ENCODE measurements at regions not wholly inside any gene's neighbourhood (a gene's known extent, or its start where the extent isn't known, plus 50 kb on each side); places are given as distances from the start of the nearest gene placed in this dataset.

DNA sequence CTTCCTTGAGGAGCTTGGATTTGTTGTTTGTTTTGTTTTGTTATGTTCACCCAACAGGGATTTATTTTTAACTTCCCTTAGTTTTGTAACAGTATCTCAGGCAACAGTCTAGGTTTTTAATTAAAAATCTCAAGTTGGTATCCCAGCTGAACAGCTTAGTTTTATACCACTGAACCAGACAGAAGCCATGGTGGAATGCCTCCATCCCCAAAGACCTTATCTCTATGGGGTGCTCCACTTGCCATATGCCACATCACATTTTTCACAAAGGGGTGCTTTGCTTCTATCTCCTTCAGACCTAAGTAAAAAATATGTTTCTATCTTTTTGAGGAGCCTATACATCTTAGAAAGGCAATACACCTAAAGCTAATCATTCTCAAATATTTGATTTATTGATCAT is 715.8 kb upstream of the KIF2B start:
- TF ChIP-seq, protein P1, sequence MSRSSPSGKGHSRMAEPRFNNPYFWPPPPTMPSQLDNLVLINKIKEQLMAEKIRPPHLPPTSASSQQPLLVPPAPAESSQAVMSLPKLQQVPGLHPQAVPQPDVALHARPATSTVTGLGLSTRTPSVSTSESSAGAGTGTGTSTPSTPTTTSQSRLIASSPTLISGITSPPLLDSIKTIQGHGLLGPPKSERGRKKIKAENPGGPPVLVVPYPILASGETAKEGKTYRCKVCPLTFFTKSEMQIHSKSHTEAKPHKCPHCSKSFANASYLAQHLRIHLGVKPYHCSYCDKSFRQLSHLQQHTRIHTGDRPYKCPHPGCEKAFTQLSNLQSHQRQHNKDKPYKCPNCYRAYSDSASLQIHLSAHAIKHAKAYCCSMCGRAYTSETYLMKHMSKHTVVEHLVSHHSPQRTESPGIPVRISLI (tag by site-specific recombination; IDR thresholded peaks at IDR 0.05): no peak
- TF ChIP-seq KLF9 (tag by site-specific recombination; IDR thresholded peaks at IDR 0.05; ENCODE audit: low read depth): no peak
- TF ChIP-seq, protein P2, sequence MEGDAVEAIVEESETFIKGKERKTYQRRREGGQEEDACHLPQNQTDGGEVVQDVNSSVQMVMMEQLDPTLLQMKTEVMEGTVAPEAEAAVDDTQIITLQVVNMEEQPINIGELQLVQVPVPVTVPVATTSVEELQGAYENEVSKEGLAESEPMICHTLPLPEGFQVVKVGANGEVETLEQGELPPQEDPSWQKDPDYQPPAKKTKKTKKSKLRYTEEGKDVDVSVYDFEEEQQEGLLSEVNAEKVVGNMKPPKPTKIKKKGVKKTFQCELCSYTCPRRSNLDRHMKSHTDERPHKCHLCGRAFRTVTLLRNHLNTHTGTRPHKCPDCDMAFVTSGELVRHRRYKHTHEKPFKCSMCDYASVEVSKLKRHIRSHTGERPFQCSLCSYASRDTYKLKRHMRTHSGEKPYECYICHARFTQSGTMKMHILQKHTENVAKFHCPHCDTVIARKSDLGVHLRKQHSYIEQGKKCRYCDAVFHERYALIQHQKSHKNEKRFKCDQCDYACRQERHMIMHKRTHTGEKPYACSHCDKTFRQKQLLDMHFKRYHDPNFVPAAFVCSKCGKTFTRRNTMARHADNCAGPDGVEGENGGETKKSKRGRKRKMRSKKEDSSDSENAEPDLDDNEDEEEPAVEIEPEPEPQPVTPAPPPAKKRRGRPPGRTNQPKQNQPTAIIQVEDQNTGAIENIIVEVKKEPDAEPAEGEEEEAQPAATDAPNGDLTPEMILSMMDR (tag by site-specific recombination; IDR thresholded peaks at IDR 0.05): no peak
- no peak for TF ChIP-seq ZNF558 (tag by site-specific recombination; IDR thresholded peaks at IDR 0.05)
- TF ChIP-seq, protein P3, sequence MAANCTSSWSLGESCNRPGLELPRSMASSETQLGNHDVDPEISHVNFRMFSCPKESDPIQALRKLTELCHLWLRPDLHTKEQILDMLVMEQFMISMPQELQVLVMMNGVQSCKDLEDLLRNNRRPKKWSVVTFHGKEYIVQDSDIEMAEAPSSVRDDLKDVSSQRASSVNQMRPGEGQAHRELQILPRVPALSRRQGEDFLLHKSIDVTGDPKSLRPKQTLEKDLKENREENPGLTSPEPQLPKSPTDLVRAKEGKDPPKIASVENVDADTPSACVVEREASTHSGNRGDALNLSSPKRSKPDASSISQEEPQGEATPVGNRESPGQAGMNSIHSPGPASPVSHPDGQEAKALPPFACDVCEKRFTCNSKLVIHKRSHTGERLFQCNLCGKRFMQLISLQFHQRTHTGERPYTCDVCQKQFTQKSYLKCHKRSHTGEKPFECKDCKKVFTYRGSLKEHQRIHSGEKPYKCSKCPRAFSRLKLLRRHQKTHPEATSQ (tag by site-specific recombination; IDR thresholded peaks at IDR 0.05): no peak
- TF ChIP-seq, protein P4, sequence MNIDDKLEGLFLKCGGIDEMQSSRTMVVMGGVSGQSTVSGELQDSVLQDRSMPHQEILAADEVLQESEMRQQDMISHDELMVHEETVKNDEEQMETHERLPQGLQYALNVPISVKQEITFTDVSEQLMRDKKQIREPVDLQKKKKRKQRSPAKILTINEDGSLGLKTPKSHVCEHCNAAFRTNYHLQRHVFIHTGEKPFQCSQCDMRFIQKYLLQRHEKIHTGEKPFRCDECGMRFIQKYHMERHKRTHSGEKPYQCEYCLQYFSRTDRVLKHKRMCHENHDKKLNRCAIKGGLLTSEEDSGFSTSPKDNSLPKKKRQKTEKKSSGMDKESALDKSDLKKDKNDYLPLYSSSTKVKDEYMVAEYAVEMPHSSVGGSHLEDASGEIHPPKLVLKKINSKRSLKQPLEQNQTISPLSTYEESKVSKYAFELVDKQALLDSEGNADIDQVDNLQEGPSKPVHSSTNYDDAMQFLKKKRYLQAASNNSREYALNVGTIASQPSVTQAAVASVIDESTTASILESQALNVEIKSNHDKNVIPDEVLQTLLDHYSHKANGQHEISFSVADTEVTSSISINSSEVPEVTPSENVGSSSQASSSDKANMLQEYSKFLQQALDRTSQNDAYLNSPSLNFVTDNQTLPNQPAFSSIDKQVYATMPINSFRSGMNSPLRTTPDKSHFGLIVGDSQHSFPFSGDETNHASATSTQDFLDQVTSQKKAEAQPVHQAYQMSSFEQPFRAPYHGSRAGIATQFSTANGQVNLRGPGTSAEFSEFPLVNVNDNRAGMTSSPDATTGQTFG (tag by site-specific recombination; IDR thresholded peaks at IDR 0.05; ENCODE audit: borderline replicate concordance): no peak
- no peak for TF ChIP-seq ZNF785 (tag by site-specific recombination; IDR thresholded peaks at IDR 0.05)
